MCF 10A (cell line): ENCODE measurements at regions not wholly inside any gene's neighbourhood (a gene's known extent, or its start where the extent isn't known, plus 50 kb on each side); places are given as distances from the start of the nearest gene placed in this dataset.

ENCODE experiments used
- BruUV-seq: library from RNA; stranded (reverse); fragments of 400-500 nt; replicated peaks from 2 replicates; lab custom pipeline; 2021; lab: Mats Ljungman, UMichigan
- CTCF ChIA-PET: fragments of 300-600 bp; sonication (Branson Sonifier 250); formaldehyde crosslinking; extraction: SDS; loops from one replicate; lab custom pipeline; 2021; ENCODE audit warnings: antibody characterized with exemption, inconsistent platforms; lab: Yijun Ruan, JAX
- POLR2A ChIA-PET: fragments of 300-600, 350-650 bp; sonication (Branson Sonifier 250); formaldehyde crosslinking; extraction: SDS; loops from one replicate; lab custom pipeline; 2020; ENCODE audit warnings: antibody characterized with exemption, inconsistent platforms; lab: Yijun Ruan, JAX
- DNase-seq: peaks from one replicate; pipeline ENCODE4 v3.0.0-alpha.2; 2018; ENCODE audit not compliant: unreplicated experiment
- H3K27ac Mint-ChIP-seq: one replicate; pipeline ENCODE4 v1.8.0; 2022; ENCODE audit warnings: mild to moderate bottlenecking, low read depth, mixed read lengths; ENCODE audit not compliant: unreplicated experiment
- H3K27me3 Mint-ChIP-seq: one replicate; pipeline ENCODE4 v1.8.0; 2022; ENCODE audit warnings: mixed read lengths; ENCODE audit not compliant: insufficient read depth, unreplicated experiment
- H3K36me3 Mint-ChIP-seq: one replicate; pipeline ENCODE4 v1.8.0; 2022; ENCODE audit warnings: mild to moderate bottlenecking, moderate library complexity, mixed read lengths; ENCODE audit not compliant: insufficient read depth, unreplicated experiment
- H3K4me1 Mint-ChIP-seq: one replicate; pipeline ENCODE4 v1.8.0; 2022; ENCODE audit warnings: mixed read lengths; ENCODE audit not compliant: insufficient read depth, unreplicated experiment
- H3K4me3 Mint-ChIP-seq: one replicate; pipeline ENCODE4 v1.8.0; 2022; ENCODE audit warnings: mild to moderate bottlenecking, moderate library complexity, mixed read lengths; ENCODE audit not compliant: unreplicated experiment
- H3K9me3 Mint-ChIP-seq: one replicate; pipeline ENCODE4 v1.8.0; 2022; ENCODE audit warnings: mixed read lengths; ENCODE audit not compliant: unreplicated experiment
- CTCF ChIP-seq: fragments of 200-600 bp; IDR thresholded peaks from one replicate; pipeline ENCODE4 v1.8.0; 2022; ENCODE audit warnings: antibody characterized with exemption, mild to moderate bottlenecking; ENCODE audit not compliant: unreplicated experiment
- intact Hi-C: fragments of 100-400 bp; cut with micrococcal nuclease; formaldehyde crosslinking; loops from 2 replicates; pipeline ENCODE4 v1.14.1; 2022

GRCh38 chr16:87040169-87041117 lies 276.7 kb downstream of the C16orf95 start:
- no peaks in the 10 kb centered on the region for H3K36me3 Mint-ChIP-seq
- no peak for DNase-seq
- no TSS peak for BruUV-seq
- TF ChIP-seq CTCF, result no peak
- ChIA-PET CTCF (interaction anchor here (0.7 kb wide), 1 partner anchor 22 kb away, joined by 3 read pairs; no protein-coding TSS in a partner anchor), POLR2A (no interaction called here)
- no peaks in the 10 kb centered on the region for H3K4me1 Mint-ChIP-seq
- intact Hi-C loops, result no loop called here
- H3K4me3 Mint-ChIP-seq, result no peak overlapping the region
- H3K27ac Mint-ChIP-seq, result no peak overlapping the region
- H3K9me3 Mint-ChIP-seq, result no peaks in the 10 kb centered on the region
- peaks cover 10% of the 10 kb centered on the region for H3K27me3 Mint-ChIP-seq

DNA sequence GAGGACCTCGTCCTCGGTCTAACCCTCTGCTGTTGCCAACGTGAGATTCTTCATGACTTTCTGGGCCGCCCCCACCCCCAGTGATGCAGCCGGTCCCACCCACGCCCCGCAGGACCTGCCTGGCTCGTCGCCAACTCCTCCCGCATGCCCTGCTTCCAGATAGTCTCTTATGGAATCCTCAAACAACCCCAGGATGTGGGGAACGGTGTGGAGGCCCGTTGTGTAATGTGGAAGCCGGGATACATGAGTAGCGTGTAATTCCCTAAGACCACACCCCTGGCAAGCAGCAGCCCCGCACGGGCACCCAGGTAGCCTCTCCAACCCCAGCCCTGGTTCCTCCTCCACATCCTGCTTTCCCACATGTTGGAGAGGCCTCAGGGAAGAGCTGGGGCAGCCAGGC lies 275.9 kb downstream of the C16orf95 start:
- no peaks in the 10 kb centered on the region for H3K36me3 Mint-ChIP-seq
- intact Hi-C loops, result no loop called here
- CTCF ChIA-PET, result interaction anchor here (3.3 kb wide), 1 partner anchor 22 kb away, joined by 17 read pairs; no protein-coding TSS in a partner anchor
- BruUV-seq, result no TSS peak
- POLR2A ChIA-PET, result no interaction called here
- no peaks in the 10 kb centered on the region for H3K9me3 Mint-ChIP-seq
- H3K4me1 Mint-ChIP-seq, result no peaks in the 10 kb centered on the region
- DNase-seq, result peak; percentile 28
- TF ChIP-seq CTCF, result no peak
- peaks cover 10% of the 10 kb centered on the region for H3K27me3 Mint-ChIP-seq
- H3K4me3 Mint-ChIP-seq, result no peak overlapping the region
- H3K27ac Mint-ChIP-seq, result no peak overlapping the region

DNA sequence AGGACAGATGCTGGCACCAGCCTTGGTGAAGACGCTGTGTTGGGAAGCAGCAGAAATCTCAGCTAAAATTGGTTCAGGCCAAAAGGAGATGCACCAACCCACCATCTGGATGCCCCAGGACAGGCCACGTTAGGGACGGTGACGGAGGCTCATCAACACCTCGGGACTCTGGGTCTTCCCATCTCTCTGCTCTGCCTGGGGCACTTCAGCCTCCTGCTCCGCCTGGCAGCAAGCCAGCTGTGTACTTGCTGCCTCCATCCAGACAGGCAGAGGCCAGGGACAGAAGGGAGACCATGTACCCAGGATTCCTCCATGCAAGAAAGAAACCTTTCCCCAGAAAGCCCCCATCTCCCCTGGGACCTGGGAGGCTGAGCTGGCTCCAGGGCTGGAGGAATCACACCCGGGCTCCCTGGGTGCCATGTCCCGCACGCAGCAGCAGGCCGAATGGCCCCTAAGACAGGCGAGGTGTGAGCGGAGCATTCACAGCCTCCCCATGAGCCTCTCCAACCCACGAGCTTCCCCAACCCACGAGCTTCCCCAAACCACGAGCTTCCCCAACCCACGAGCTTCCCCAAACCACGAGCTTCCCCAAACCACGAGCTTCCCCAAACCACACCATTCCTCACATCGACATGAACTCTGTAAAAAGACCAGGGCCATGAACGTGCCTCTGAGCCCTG lies 274.5 kb downstream of the C16orf95 start:
- no TSS peak for BruUV-seq
- POLR2A ChIA-PET, result interaction anchor here (0.5 kb wide), 1 partner anchor 13 kb away, joined by 3 read pairs; no protein-coding TSS in a partner anchor
- no peak for TF ChIP-seq CTCF
- Mint-ChIP-seq H3K4me3 (no peak overlapping the region), H3K4me1 (no peaks in the 10 kb centered on the region), H3K27ac (no peak overlapping the region), H3K36me3 (no peaks in the 10 kb centered on the region), H3K9me3 (no peaks in the 10 kb centered on the region), H3K27me3 (peaks cover 10% of the 10 kb centered on the region)
- no peak for DNase-seq
- intact Hi-C loops, result no loop called here
- CTCF ChIA-PET, result interaction anchor here (0.6 to 3.3 kb wide), 5 partner anchors 13 to 274 kb away, joined by 3 to 17 read pairs (median 3); partner anchors contain the start of gene C16orf95
